Endothelial cell (in vitro differentiated cells): ENCODE measurements at regions not wholly inside any gene's neighbourhood (a gene's known extent, or its start where the extent isn't known, plus 50 kb on each side); places are given as distances from the start of the nearest gene placed in this dataset.
"Not testable (repeated sequence)": the region's sequence is repeated elsewhere in the genome, so short reads cannot be mapped to it uniquely, and the experiment has no call there.

Experiments used
- DNase-seq: peaks from one replicate; pipeline ENCODE4 v3.0.0; 2021; ENCODE audit warnings: low spot score
- H3K27ac Mint-ChIP-seq: one replicate; pipeline ENCODE4 v1.8.0; 2021; ENCODE audit warnings: mixed read lengths, inconsistent platforms; ENCODE audit not compliant: unreplicated experiment
- H3K27me3 Mint-ChIP-seq: one replicate; pipeline ENCODE4 v1.8.0; 2021; ENCODE audit warnings: mild to moderate bottlenecking, moderate library complexity, mixed read lengths, inconsistent platforms; ENCODE audit not compliant: unreplicated experiment
- H3K36me3 Mint-ChIP-seq: one replicate; pipeline ENCODE4 v1.8.0; 2021; ENCODE audit warnings: mild to moderate bottlenecking, low read depth, mixed read lengths, inconsistent platforms; ENCODE audit not compliant: unreplicated experiment
- H3K4me1 Mint-ChIP-seq: one replicate; pipeline ENCODE4 v1.8.0; 2021; ENCODE audit warnings: mild to moderate bottlenecking, mixed read lengths, inconsistent platforms; ENCODE audit not compliant: unreplicated experiment
- H3K4me3 Mint-ChIP-seq: one replicate; pipeline ENCODE4 v1.8.0; 2021; ENCODE audit warnings: mild to moderate bottlenecking, mixed read lengths, inconsistent platforms; ENCODE audit not compliant: unreplicated experiment
- H3K9me3 Mint-ChIP-seq: one replicate; pipeline ENCODE4 v1.8.0; 2021; ENCODE audit warnings: mixed read lengths, inconsistent platforms; ENCODE audit not compliant: unreplicated experiment
- TF ChIP-seq, protein P1 (sequence below): fragments of 200-600 bp; sonication (generic); IDR thresholded peaks from one replicate; pipeline ENCODE4 v1.5.0; 2021; ENCODE audit warnings: antibody characterized with exemption; ENCODE audit not compliant: unreplicated experiment

DNA sequence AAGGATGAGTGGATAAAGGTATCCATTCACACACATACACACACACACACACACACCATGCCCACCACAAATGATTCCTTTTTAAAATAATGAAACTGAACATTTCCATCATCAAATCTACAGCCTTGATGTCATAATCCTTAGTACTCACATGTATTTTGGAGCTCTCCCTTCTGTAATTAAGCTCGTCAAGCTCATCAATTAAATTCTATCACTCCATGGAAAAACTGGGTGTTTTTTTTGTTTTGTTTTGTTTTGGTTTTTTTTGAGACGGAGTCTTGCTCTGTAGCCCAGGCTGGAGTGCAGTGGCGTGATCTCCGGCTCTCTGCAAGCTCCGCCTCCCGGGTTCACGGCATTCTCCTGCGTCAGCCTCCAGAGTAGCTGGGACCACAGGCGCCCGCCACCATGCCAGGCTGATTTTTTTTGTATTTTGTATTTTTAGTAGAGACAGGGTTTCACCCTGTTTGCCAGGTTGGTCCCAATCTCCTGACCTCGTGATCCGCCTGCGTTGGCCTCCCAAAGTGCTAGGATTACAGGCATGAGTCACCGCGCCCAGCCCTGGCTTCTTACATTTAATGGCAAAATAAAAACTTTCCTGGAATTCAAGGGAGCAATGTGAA, 78.6 kb upstream of the RGPD4 start:
- Mint-ChIP-seq H3K9me3 (no peaks in the 10 kb centered on the region), H3K4me3 (no peak overlapping the region)

DNA sequence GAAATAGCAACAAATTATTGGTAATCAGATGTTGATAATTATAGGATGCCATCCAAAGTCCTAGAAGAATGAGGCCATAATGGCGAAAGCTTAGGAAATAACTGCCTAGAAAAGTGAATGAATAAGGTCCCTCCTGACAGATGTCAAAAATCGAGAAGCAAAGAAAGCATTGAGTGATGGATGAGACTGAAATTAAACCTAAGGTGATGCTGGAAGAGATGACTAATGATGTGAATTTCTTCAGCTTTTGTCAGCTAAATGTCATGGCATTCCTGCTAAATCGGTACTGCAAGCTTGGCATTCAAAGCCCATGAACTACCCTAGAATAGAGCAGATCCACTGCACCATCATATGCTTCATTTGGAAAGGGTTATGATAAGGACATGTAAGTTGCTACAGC, 74.8 kb upstream of the RGPD4 start:
- no peaks in the 10 kb centered on the region for H3K4me1 Mint-ChIP-seq
- no peak overlapping the region for H3K27ac Mint-ChIP-seq
- no peaks in the 10 kb centered on the region for H3K9me3 Mint-ChIP-seq
- no peaks in the 10 kb centered on the region for H3K36me3 Mint-ChIP-seq
- no peak for DNase-seq
- H3K27me3 Mint-ChIP-seq = no peaks in the 10 kb centered on the region
- TF ChIP-seq, protein P1, sequence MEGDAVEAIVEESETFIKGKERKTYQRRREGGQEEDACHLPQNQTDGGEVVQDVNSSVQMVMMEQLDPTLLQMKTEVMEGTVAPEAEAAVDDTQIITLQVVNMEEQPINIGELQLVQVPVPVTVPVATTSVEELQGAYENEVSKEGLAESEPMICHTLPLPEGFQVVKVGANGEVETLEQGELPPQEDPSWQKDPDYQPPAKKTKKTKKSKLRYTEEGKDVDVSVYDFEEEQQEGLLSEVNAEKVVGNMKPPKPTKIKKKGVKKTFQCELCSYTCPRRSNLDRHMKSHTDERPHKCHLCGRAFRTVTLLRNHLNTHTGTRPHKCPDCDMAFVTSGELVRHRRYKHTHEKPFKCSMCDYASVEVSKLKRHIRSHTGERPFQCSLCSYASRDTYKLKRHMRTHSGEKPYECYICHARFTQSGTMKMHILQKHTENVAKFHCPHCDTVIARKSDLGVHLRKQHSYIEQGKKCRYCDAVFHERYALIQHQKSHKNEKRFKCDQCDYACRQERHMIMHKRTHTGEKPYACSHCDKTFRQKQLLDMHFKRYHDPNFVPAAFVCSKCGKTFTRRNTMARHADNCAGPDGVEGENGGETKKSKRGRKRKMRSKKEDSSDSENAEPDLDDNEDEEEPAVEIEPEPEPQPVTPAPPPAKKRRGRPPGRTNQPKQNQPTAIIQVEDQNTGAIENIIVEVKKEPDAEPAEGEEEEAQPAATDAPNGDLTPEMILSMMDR = no peak
- H3K4me3 Mint-ChIP-seq = no peak overlapping the region

More for the DNA sequence above, 78.6 kb upstream of the RGPD4 start:
- Mint-ChIP-seq H3K27me3 (no peaks in the 10 kb centered on the region), H3K36me3 (no peaks in the 10 kb centered on the region), H3K27ac (no peak overlapping the region), H3K4me1 (no peaks in the 10 kb centered on the region)
- TF ChIP-seq, protein P1 = no peak
- no peak for DNase-seq

DNA sequence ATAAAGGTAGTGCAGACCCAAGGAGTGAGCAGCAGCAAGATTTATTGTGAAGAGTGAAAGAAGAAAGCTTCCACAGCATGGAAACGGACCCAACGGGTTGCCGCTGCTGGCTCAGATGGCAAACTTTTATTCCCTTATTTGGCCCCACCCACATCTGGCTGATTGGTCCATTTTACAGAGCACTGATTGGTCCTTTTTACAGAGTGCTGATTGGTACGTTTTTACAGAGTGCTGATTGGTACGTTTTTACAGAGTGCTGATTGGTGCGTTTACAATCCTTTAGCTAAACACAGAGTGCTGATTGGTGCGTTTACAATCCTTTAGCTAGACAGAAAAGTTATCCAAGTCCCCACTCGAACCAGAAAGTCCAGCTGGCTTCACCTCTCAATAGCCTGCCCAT, 72.9 kb upstream of the RGPD4 start:
- DNase-seq, H3K4me1 Mint-ChIP-seq, H3K27ac Mint-ChIP-seq, H3K9me3 Mint-ChIP-seq, H3K4me3 Mint-ChIP-seq, H3K36me3 Mint-ChIP-seq, H3K27me3 Mint-ChIP-seq: not testable (repeated sequence)

DNA sequence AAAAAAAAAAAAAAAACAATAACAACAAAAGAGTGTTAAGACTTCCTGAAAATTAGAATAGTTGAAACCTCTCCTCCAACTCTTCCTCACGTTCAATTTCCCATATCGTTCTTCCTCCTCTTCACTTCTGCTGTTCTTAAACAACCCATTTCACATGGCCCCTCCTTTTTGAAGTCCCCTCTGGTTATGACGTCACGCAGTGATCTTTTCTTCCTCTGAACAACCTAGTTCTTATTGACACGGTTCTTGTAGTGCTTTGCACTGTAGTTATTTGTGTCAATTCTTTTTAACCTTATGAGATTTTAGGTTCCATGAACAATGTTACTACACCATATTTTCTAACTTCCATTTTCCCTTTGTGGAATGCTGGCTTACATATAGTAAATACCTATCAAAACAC, 69.5 kb upstream of the RGPD4 start:
- no peaks in the 10 kb centered on the region for H3K27me3 Mint-ChIP-seq
- no peak for DNase-seq
- no peak overlapping the region for H3K4me3 Mint-ChIP-seq
- no peaks in the 10 kb centered on the region for H3K4me1 Mint-ChIP-seq
- TF ChIP-seq, protein P1 = no peak
- H3K36me3 Mint-ChIP-seq = no peaks in the 10 kb centered on the region
- no peak overlapping the region for H3K27ac Mint-ChIP-seq
- H3K9me3 Mint-ChIP-seq = no peaks in the 10 kb centered on the region

DNA sequence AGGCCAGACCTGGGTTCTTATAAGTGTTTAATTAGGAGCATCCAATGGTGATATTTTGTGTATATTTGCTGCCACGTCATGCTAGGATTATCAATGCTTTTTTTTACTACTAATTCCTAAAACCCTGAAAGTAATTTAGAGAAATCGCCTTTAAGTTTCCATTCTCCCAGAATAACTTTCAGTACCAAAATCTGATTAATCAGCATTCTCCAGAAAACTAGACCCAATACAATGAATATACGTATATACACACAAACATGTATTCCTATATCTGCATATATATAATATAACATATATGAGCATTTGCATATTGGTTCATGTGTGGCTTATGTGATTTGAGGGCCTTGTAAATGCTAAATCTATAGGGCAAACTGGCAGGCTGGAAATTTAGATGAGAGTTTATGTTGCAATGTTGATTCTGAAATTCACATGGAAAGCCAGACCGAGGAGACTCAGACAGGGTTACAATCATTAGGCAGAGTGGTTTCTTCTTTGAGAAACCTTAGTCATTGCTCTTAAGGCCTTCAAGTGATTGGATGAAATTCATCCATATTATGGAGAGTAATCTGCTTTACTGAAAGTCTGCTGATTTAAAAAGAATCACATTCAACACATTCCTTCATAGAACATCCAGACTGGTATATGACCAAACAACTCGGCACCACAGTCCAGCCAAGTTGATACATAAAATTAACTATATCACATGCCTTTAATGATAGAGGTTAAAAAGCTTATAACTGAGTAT, 65.9 kb upstream of the RGPD4 start:
- Mint-ChIP-seq H3K36me3 (no peaks in the 10 kb centered on the region), H3K27me3 (no peaks in the 10 kb centered on the region), H3K4me1 (no peaks in the 10 kb centered on the region), H3K9me3 (no peaks in the 10 kb centered on the region), H3K27ac (no peak overlapping the region), H3K4me3 (no peak overlapping the region)
- DNase-seq = no peak
- TF ChIP-seq, protein P1 = no peak
